GM11168 (cell line): ENCODE measurements at regions not wholly inside any gene's neighbourhood (a gene's known extent, or its start where the extent isn't known, plus 50 kb on each side); places are given as distances from the start of the nearest gene placed in this dataset.

ENCODE experiments used
- in situ Hi-C: fragments of 300-500 bp; cut with MboI; formaldehyde crosslinking; loops from one replicate; pipeline ENCODE4 v1.12.0; 2022; ENCODE audit warnings: low sequenced_read_pairs; ENCODE audit not compliant: unreplicated experiment

DNA sequence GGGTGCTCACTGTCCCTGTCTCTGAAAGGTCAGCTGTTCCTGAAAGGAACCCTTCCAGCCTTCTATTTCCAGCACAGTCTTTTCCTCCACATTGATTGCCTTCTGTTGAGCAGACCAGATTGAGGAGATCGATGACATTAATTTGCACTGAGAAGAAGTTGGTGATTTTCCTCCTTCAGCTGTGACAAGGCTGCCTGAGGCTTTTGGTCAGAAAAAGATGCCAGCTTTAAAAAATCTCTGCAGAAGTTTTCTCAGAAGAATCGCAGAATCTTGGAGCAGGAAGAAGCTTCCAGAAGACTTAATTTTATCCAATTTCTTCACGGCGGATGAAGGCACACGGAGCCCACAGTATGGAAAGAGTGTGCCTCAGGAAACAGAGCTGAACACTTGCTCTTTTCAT is 112.8 kb downstream of the FAM43A start:
- in situ Hi-C loops, result no loop called here

DNA sequence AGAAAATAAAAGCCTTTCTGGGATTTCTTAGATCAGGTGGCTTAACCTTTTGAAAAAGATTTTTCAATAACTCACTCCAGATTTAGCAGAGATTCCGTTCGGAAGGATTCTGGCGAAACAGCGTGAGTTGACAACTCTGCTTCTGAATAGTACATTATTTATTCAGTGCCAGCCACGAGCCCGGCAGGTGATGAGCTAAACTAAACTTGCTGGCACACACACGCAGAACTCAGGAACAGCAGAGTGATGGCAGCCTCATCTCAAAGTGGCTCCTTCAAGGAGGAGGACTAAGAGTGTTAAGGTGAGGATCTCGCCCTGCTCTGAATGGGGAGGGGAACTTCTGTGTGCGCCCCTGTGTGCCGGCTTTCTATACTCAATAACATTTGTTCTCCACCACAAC is 114.3 kb downstream of the FAM43A start:
- in situ Hi-C loops, result no loop called here

DNA sequence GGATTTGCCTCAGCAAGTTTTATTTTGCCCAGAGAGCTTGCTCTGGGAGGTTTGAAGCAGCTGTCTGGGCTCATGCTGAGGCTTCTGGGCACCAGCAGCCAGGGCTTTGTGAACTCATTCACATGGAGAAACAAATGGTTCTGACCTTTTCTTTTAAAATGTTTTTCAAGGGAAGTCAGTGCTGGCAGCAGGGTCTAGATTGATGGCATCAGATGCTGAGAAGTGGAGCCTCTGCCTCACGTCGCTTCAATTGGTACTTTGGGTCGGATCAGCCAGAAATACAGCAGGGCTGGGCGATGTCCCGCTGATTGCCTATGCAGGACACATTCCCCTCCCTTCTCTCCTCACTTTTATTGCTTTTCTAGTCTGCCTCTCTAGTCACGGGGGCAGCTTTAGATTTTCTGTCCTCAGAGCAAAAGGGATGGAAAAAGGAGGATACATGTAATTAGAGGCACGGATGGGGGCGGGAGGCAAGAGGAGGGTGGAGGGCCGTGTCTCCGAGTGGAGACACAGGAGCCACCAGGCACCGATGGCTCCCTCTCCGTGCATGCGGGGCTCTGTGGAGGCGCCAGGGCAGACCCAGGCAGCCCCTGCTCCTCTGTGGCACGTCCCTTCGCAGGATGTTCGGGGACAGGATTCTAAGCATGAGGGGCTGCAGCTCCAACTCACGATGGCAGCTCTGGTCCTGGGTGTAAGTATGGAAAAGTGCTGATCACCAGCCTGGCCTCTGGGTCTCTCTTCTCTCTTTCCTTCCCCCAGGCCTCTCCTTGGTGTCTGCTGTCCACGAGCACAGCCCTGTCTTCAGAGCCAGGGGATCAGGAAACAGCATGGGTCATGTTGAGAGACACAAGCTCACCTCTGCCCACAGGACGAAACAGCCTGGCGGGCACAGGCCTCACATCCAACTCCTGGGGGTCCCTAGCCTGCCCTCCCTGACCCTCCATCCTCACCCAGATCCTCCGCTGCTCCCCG is 116.1 kb downstream of the FAM43A start:
- in situ Hi-C loops, result no loop called here

DNA sequence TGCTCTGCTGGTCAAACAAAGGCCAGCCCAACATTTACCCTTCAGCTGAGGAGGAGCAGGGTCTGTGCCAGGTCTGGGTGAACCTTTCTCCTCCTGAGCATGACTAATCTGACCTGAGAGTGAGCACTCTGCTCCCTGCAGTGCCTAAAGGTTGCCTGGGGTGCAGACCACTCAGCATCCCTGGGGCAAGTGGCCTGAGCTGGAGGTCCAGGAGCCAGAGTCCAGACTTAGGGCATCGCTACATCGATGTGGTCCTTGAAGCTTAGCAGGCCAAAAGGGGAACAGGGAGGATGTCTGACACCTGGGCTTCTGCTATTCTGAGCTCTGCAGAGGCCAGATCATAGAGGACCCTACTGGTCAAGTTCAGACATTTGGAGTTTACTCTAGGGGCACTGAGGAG is 119.1 kb downstream of the FAM43A start:
- in situ Hi-C loops, result no loop called here

DNA sequence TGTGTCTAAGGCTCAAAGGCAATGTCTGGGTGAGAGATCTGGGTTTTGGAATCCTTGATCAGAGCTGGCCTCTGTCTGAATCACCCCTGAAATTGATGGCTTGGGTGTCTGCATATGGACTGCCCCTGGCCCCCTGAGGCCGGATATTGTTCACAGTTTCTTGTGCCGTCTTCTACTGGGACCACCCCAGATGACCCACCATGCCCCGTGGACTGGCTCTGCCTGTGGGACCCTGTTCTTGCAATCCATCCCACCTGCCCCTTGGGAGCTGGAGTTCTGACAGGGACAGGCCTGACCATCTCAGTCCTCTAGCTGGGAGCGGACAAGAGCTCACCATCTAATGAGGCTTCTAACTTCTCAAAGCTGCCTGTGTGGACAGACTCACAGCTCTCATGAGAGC is 119.9 kb downstream of the FAM43A start:
- in situ Hi-C loops, result no loop called here

DNA sequence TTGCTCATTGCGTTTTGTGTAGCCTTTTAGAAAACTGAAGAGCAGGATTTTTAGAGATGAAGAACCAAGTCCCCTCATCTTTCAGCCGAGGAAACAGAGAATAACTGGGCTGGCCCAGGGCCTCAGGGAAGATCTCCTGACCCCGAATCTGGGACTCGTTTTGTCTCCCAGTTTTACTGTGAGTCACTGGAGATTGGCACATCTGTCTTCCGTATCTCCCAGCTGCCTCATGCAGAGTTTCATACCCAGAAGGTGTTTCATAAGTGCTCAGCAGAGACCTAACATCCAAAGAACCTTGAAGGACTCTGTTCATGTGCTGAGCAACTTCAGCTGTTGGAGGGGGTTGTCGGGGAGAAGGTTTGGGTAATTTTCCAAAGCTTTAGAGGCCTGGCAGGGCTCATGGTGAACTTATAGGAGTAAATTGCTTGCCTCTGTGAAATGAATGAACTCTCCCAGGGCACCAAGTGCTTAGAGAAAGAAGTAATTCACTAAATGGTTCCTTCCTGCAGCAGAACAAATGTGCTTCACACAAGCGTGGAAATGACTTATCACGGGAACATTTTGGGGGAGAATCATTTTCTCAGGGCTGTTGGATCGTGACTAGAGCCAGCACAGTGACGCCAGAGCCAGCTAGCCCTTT is 121.4 kb downstream of the FAM43A start:
- in situ Hi-C loops, result no loop called here

DNA sequence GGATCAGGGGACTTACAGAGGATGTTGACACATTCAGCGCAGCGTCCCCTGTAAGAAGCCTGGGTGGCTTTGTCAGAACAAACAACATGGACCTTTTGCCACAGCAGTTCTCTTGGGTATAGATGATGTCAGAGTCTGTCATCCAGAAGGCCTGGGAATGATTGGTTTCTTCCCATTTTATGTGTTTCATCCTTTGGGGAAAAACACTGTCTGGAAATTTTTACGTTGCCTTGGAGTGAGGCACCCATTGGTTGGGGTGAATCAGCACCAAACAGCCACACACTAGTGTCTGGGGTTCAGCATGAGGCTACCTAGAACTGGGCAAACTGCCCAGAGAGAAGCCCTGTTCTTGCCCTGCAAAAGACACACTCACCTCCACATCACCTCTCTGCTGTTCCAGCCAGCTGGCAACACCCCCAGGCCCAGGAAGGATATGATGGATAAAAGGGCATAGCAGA is 123.0 kb downstream of the FAM43A start:
- in situ Hi-C loops, result no loop called here

DNA sequence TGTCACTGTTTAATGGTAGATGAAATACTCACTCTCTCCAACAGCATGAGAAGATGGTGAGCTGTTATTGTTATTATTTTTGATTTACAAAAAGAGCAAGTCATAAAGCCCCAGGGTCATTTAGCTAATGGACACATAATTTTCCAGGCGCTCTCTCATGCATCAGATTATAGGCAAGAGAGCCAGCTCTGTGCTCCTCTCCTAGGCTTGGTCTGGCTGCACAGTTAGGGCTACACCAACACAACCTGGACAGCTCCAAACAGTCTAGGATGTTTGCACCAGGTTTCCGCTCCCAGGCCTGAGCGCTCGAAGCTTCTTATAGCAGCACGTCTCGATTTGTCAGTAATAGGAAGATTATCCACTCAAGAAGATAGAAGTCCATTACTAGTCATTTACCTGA is 123.7 kb downstream of the FAM43A start:
- in situ Hi-C loops, result no loop called here

DNA sequence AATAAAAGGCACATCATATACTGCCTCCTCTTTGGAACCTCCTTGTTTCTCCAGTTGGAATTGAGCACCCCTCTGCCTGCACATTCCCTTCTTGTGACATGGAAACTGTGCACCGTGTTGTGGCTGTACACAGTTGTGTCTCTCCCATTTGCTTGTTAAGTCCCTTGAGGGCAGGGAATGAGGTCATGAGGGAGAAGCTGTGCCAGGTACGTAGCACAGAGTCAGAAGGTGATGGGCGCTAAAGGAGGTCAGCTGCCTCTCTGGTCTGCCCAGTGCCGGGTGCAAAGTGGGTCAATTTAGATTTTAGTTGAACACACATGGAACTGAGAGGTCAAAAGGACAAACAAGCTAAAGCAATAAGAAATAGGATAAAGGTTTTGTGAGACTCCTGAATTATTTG is 124.4 kb downstream of the FAM43A start:
- in situ Hi-C loops, result no loop called here

DNA sequence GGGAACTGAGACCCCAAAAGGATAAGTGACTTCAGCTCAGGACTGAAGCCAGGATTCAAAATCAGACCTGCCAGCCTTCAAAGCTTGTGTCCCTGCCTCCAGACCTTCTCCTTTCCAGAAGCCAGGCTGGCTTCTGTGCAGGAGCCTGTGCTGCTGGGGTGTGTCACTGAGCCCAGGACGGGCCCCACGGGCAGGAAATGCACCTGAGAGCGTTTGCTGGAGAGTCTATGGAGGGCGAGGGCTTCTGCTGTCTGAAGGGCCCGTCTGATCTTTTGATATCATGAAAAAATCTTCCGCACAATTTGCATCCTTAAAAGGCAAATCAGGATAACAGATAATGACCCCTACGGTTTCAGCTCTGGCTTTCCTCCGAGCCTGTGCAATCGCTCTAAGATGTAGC is 125.4 kb downstream of the FAM43A start:
- in situ Hi-C loops, result no loop called here

DNA sequence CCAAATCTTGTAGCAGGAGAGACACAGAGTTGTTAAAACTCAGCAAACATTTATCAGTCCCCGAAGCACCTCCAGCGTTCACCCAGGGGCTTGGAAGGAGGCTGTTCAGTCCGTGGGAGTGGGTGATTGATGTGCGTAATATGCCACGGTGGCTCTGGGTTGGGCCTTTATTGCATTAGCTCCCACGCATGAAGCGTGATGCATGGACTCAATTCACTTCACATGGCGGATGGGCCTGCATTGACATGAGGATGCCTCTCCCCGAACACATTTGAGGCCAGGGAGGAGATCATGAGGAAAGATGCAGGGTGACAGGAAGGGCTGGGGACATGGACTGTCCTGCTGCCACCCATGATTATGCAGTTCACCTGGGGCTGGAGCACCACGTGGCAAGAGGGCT is 126.5 kb downstream of the FAM43A start:
- in situ Hi-C loops, result no loop called here

DNA sequence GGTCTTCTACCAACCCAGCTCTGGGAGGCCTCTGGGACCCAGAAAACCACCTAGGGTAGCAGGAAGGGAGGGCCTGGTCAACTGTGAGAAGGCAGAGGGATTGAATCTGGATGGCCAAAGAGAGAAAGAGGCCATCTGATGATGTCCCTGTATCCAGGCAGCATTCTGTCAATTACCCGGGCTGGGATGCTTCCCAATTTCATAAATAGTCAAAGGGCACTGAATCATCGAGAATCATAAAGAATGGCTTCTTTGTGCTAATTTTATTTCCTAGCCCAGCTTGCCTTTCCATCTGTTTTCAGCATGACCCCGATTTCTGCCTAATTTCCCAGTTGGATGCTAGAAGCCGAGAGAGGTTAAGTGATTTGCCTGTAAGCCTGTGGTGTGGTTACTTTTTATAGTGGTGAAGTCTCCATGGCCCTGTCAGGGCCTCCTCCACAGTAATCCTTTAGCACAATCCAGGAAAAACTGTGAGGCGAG is 129.2 kb downstream of the FAM43A start:
- in situ Hi-C loops, result no loop called here

DNA sequence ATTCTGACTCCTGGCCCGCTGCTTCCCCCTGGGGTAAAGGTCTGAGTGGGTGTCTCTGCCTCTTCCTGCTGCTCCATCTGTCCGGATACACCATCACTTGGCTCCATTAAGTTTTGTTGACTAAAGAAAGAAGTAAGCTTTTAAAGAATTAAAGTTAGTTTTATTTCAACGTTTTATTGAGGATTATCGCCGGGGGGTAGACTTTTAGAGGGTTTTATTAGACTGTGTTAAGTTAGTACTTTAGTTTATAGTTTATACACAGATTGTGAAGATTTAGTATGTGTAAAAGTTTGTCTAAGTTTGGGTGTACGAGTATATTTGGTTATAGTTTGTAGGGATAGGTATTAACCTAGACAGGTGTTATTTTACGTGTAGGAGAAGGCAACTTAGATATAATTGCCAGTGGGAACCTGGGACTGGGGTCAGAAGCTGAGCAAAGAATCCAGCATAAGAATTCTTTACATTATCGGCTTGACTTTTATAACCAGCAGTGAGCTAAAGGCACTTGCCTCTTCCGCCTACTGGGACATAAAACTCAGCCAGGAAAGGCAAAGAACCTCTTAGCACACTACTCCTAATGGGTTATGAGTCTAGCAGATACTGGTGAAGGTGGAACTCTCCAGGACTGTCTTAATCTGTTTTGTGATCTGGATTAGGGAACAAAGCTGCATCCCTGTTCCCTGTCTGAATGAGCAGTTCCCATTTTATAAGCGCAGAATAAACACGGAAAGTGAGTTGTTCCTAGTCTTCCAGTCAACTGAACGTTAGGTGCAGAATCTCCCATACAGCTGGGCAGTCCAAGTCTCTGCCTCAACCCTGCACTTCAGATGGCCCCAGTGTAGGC is 131.3 kb downstream of the FAM43A start:
- in situ Hi-C loops, result no loop called here

DNA sequence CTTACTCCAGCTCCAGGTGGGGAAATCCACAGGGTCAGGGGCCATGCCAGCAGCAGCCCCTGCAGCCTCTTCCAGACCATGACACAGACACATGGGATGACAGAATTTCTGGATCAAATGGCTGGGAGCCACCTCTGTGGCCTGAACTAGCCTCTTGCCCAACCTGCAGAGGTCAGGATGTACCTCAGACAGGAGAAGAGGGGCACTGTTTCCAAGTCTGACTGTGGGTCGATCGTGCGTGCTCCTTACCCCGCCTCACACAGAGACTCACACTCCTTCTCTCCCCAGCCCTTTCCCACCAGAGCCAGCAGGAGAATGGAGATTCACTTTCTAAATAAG is 131.9 kb downstream of the FAM43A start:
- in situ Hi-C loops, result no loop called here

DNA sequence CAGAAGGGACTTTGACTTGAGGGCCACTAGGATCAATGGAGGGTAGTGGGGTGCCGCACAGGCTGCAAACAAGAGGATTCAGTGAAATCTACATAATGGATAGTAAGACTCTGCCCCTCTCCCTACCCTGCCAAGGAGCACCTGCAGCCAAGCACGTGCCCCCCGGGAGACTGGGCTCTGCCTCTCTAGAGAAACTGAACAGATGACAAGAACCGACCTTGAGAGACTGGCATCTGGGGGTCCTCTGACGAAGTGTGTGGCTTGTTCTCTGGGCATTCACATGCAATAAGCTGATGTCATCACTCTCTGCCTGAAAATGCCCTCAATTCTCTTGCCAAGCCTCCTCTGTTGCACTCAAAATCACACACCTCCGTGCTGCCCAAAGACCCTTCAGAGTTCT is 132.3 kb downstream of the FAM43A start:
- in situ Hi-C loops, result no loop called here

DNA sequence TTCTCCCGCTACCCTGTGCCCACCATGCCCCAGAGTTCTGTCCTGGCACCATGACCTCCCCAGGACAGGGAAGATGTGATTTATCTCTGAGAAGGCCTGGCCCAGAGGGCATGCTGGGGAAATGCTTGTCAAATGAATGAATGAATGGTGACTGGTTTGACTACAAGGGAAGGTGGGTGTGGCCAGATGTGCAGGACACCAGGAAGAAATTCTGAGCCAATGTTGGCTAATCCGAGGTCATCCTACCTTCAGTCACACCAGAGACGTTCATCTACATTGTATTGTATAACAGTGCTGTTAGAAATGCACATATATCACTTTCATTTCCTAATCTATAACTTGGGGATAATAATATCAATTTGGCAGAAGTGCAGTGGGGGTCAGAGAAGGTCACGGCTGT is 138.4 kb downstream of the FAM43A start:
- in situ Hi-C loops, result no loop called here

DNA sequence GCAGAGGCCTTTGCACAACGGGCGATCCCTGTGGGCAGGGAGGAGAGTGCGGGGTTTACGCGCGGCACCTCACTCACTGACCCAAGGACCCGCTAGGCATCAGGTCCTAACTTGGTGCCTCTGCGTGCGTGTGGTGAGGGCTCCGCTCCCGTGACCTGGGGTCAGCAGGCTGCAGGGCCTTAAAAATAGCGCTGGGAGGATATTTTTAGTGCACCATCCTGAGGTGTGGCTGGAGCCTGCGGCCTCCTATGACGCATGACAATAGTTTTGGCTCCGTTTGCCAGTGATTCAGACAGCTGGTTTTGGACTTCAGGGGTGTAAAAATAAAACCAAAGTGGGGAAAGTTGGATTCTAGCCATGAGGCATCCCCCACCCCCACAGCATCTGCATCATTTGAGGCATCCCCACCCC is 139.0 kb downstream of the FAM43A start:
- in situ Hi-C loops, result no loop called here

DNA sequence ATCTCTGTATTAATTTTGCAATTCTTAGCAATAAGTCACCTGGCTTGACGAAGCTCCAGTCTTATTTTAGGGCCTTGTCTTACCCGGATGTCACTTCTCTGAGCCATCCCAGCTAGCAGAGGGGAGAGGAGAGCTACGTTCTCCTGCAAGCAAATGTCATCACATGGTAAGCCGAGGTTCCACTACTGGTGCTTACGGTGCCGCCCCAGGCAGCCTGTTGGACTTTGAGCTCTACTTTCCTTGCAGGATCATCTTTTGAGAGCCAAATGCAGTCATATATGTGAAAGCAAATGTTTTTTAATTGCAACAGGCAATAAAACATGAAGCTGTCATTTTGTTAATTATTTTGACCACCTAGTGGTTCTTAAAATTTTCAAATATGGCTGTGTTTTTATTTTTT is 140.9 kb downstream of the FAM43A start:
- in situ Hi-C loops, result no loop called here

DNA sequence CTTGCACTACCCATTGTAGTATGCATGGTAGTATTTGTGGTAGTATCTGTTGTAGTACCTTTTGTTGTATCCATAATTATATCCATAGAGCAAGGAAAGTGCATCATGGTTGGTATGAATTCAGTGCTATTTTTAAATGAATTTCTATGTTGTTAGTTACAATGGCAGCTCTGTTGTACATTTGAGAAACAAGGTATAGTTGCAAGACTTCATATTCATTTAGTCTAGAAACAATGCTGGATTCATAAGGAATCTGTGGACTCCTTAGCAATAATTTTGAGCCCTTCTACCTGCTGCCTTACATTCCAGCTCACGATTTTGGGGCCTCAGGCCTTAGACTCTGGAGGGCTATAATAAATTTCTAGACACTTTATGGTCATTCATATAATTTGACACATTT is 141.8 kb downstream of the FAM43A start:
- in situ Hi-C loops, result no loop called here

DNA sequence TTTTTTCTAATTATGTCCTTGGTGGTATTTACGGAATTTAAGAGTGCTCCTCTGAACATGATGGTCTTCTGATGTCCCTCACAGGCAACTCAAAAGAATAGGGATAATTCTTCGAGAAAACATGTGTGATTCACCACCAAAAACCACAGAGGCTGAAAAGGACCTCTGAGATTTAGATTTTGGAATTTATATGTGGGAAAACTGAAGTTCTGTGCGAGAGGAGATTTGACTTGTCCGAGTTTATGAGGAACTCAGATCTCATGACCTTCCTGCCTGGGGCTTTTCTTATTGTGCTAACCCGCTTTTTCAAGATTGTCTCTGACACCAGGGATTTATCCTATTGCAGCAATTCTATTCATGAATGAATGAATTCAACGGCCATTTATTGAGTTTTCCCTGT is 142.4 kb downstream of the FAM43A start:
- in situ Hi-C loops, result no loop called here

DNA sequence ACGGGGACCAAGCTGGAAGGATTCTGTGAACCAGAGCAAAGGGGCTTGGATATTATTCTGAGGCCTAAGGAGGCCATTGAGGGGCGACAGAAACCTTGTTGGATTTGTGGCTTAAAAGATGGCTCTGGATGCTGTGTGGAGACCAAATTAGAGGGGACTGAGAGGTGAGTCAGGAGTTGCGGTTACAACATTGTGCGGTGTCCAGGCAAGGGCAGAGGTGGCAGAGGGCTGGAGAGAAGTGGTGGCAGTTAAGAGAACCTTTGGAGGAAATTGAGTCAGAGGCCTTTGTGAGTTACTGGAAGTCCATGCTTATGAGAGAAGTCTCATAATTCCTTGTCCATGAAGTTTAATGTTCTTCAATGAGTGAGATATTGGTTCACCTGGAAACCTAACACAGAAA is 143.2 kb downstream of the FAM43A start:
- in situ Hi-C loops, result no loop called here
